IMR-90 (cell line): ENCODE measurements at regions not wholly inside any gene's neighbourhood (a gene's known extent, or its start where the extent isn't known, plus 50 kb on each side); places are given as distances from the start of the nearest gene placed in this dataset.

Source experiments
- BHLHE40 ChIP-seq: fragments of 150-350 bp; IDR thresholded peaks from 2 replicates; pipeline ENCODE4 v1.6.1; 2016; ENCODE audit warnings: mild to moderate bottlenecking, low read depth, low read length
- CTCF ChIP-seq: conservative IDR thresholded peaks from 2 replicates; pipeline ENCODE4 v1.5.1; 2012; ENCODE audit warnings: mild to moderate bottlenecking, low read depth, low read length, improper control_type of control experiment
- FOS ChIP-seq: fragments of 150-350 bp; IDR thresholded peaks from 2 replicates; pipeline ENCODE4 v1.6.1; 2016; ENCODE audit warnings: low read depth, low read length
- MAFK ChIP-seq: IDR thresholded peaks from 2 replicates; pipeline ENCODE4 v1.6.1; 2012; ENCODE audit warnings: low read depth, low read length, improper control_type of control experiment
- POLR2A ChIP-seq: IDR thresholded peaks from 2 replicates; pipeline ENCODE4 v1.6.1; 2012; ENCODE audit warnings: mild to moderate bottlenecking, low read depth, low read length
- RAD21 ChIP-seq: IDR thresholded peaks from 2 replicates; pipeline ENCODE4 v1.6.1; 2012; ENCODE audit warnings: low read length, improper control_type of control experiment
- RCOR1 ChIP-seq: IDR thresholded peaks from 2 replicates; pipeline ENCODE4 v1.6.1; 2012; ENCODE audit warnings: mild to moderate bottlenecking, low read length, improper control_type of control experiment; ENCODE audit not compliant: insufficient replicate concordance
- SMC3 ChIP-seq: fragments of 150-350 bp; IDR thresholded peaks from 2 replicates; pipeline ENCODE4 v1.6.1; 2016; ENCODE audit warnings: low read depth, mild to moderate bottlenecking, antibody characterized with exemption, low read length, moderate library complexity
- TF ChIP-seq, protein P1 (sequence below): fragments of 150-350 bp; IDR thresholded peaks from 2 replicates; pipeline ENCODE4 v1.6.1; 2017; ENCODE audit warnings: mild to moderate bottlenecking, antibody characterized with exemption, low read length, low read depth

DNA sequence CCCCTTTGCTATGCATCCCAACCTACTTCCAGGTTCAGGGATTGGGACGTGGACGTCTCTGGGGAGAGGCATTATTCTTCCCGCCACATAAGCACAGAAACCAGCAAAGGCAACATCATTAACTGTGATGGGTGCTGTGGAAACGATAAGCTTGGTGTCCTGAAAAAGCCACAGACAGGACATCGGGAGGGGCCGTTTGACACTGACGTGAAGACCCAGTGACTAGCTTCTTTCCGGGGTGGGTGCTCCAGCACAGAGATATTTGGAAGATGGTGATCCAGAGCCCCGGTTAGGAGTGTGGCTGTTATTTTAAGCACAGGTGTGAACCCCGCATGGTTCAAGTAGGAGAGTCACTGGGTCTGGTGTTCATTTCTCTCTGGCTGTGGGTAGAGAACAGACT, 163.8 kb upstream of the HDAC4 start:
- TF ChIP-seq CTCF (no peak), RCOR1 (no peak), MAFK (no peak), POLR2A (no peak), SMC3 (no peak), BHLHE40 (no peak), FOS (no peak), RAD21 (no peak)
- TF ChIP-seq, protein P1, sequence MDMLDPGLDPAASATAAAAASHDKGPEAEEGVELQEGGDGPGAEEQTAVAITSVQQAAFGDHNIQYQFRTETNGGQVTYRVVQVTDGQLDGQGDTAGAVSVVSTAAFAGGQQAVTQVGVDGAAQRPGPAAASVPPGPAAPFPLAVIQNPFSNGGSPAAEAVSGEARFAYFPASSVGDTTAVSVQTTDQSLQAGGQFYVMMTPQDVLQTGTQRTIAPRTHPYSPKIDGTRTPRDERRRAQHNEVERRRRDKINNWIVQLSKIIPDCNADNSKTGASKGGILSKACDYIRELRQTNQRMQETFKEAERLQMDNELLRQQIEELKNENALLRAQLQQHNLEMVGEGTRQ, result no peak
